HG03565 (cell line): ENCODE measurements at regions not wholly inside any gene's neighbourhood (a gene's known extent, or its start where the extent isn't known, plus 50 kb on each side); places are given as distances from the start of the nearest gene placed in this dataset.

Experiments
- ATAC-seq: cut with Tn5 transposase; IDR thresholded peaks from one replicate; pipeline ENCODE4 v1.9.1; 2021; ENCODE audit warnings: mild to moderate bottlenecking, moderate library complexity; ENCODE audit not compliant: unreplicated experiment

GRCh38 chr4:110290511-110290910 lies 92.1 kb upstream of the ELOVL6 start:
- ATAC-seq: no peak

- ATAC-seq: no peak
Measured at GRCh38 chr4:110289601-110290100, 91.2 kb upstream of the ELOVL6 start.

- ATAC-seq: peak; percentile 100
Measured at GRCh38 chr4:110287130-110287529, 88.7 kb upstream of the ELOVL6 start.

- no peak for ATAC-seq
Measured at GRCh38 chr4:110278127-110278526, 79.7 kb upstream of the ELOVL6 start.

GRCh38 chr4:110275871-110276270 lies 77.5 kb upstream of the ELOVL6 start:
- ATAC-seq: no peak

GRCh38 chr4:110271986-110272385 lies 73.6 kb upstream of the ELOVL6 start:
- ATAC-seq: peak; percentile 47

GRCh38 chr4:110270492-110271197 lies 72.2 kb upstream of the ELOVL6 start:
- no peak for ATAC-seq

GRCh38 chr4:110268790-110269189 lies 70.4 kb upstream of the ELOVL6 start:
- ATAC-seq: no peak

GRCh38 chr4:110268352-110268751 lies 69.9 kb upstream of the ELOVL6 start:
- peak; percentile 64 for ATAC-seq

- ATAC-seq: no peak
Measured at GRCh38 chr4:110266136-110266535, 67.7 kb upstream of the ELOVL6 start.

DNA sequence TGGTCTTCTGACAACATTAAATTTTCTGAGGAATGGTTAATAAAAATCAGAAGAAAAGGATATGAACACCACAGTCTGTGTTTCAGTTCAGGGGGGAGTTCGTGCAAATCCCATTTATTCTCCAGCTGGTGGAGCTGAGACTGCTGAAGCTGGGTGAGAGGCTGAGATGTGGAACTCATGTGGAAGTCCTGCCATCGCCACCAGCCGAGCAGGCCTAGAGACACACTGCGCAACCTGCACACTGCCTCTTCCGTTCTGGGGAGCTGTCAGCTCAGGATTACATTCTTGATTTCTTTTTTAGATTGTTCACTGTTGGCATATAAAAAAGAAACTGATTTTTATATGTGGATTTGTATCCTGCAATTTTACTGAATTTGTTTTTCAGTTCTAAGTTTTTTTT lies 66.6 kb upstream of the ELOVL6 start:
- ATAC-seq: no peak

DNA sequence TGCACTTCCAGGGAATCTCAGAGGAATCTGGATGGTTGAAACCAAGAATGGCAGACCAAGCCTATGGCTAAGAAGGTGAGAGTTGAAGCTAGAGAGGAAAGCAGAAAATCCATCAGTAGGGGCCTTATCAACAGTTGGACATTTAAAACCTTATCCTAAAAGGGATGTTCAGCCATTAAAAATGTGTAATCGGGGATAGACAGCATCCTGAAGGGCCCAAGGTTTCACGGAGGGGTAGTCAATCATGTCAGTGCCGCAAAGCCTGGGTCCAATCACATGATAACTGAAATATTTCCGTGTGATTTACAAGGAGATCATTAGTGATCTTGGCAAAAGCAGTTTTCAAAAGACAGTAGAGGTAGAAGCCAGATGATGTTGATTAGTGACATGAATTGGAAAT lies 61.9 kb upstream of the ELOVL6 start:
- ATAC-seq: no peak

DNA sequence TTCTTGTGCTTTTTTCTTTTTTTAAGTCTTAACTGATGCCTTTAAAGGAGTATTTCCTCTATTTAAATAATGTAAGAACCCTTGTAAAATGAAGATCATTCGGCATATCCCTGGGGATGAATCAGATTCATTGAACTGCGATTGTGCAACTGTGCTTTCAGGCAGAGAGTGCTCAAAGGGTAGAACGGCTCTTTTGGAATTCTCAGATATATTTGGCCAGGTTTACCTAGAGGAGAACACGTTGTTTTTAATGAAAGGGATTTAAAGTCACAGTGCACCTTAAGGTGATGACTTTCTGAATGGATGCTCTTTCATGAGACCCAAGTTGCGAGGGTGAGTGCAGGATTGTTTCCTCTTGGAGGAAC lies 51.6 kb upstream of the ELOVL6 start:
- no peak for ATAC-seq

DNA sequence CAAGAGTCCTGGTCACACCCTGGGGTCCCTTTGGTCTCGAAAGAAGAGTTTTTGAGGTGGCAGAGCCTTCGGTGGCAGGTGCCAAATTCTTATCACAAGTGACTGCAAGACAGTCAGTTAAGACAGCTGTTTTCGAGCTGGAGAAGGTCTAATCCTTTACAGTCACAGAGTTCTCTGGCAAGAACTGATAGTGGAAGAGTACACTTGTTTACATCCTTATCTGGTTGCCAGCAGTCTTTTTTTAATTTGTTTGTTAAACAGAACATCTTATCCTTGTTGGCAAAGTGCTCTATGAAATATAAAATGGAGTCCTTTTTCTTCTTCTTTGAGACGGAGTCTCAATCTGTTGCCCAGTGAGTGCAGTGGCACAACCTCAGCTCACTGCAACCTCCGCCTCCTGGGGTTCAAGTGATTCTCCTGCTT lies 50.4 kb upstream of the ELOVL6 start:
- no peak for ATAC-seq
